H1 (cell line): ENCODE measurements at regions not wholly inside any gene's neighbourhood (a gene's known extent, or its start where the extent isn't known, plus 50 kb on each side); places are given as distances from the start of the nearest gene placed in this dataset.
"Not testable (repeated sequence)": the region's sequence is repeated elsewhere in the genome, so short reads cannot be mapped to it uniquely, and the experiment has no call there.

Experiments used
- CTCF ChIA-PET: fragments of 300-600 bp; sonication (Branson Sonifier 250); formaldehyde crosslinking; loops from one replicate; lab custom pipeline; 2021; ENCODE audit not compliant: partially characterized antibody; lab: Charles Lee
- POLR2A ChIA-PET: fragments of 300-600 bp; sonication (Branson Sonifier 250); formaldehyde crosslinking; loops from one replicate; lab custom pipeline; 2021; ENCODE audit warnings: inconsistent platforms; ENCODE audit not compliant: partially characterized antibody; lab: Charles Lee
- DNase-seq, 2 experiments: peaks; one replicate each; pipeline versions ENCODE4 v3.0.0 to v3.0.0-alpha.2; 2010 to 2022; ENCODE audit warnings: low spot score in 2 of 2, low read depth in 1 of 2, mixed read lengths in 1 of 2
- FAIRE-seq: peaks from 2 replicates; lab custom pipeline; 2011; peaks lifted over from hg19 to GRCh38; lab: Jason Lieb, UNC
- H2AFZ ChIP-seq: 2 replicates; pipeline ENCODE4 v1.8.1; 2012; ENCODE audit warnings: low read length, inconsistent platforms
- H2AK5ac ChIP-seq: 2 replicates; pipeline ENCODE4 v1.6.1; 2013; ENCODE audit warnings: low read depth, low read length
- H2BK120ac ChIP-seq: replicated peaks from 2 replicates; pipeline ENCODE3; 2013; ENCODE audit warnings: low read depth, low read length, inconsistent platforms
- H2BK12ac ChIP-seq: 2 replicates; pipeline ENCODE4 v1.6.1; 2013; ENCODE audit warnings: low read depth, low read length
- H2BK15ac ChIP-seq: 2 replicates; pipeline ENCODE4 v1.6.1; 2013; ENCODE audit warnings: low read length
- H2BK20ac ChIP-seq: 2 replicates; pipeline ENCODE4 v1.6.1; 2013; ENCODE audit warnings: low read length
- H2BK5ac ChIP-seq: 2 replicates; pipeline ENCODE4 v1.6.1; 2013; ENCODE audit warnings: low read depth, low read length
- H3K14ac ChIP-seq: 2 replicates; pipeline ENCODE4 v1.6.1; 2013; ENCODE audit warnings: inconsistent platforms; ENCODE audit not compliant: insufficient read length
- H3K18ac ChIP-seq: 2 replicates; pipeline ENCODE4 v1.6.1; 2013; ENCODE audit warnings: low read length; ENCODE audit errors: extremely low read depth
- H3K23ac ChIP-seq: 2 replicates; pipeline ENCODE4 v1.6.1; 2013; ENCODE audit warnings: inconsistent platforms; ENCODE audit not compliant: insufficient read length
- H3K23me2 ChIP-seq: 2 replicates; pipeline ENCODE4 v1.6.1; 2013; ENCODE audit warnings: low read depth, low read length
- H3K27ac ChIP-seq: 2 replicates; pipeline ENCODE4 v1.6.1; 2011; ENCODE audit warnings: low read depth, low read length, inconsistent platforms
- H3K27me3 ChIP-seq, 4 experiments: replicated peaks in 1 of 4; 1 replicate in 1 of 4; 2 replicates in 3 of 4; pipeline versions ENCODE4 v1.6.1 to v1.8.1; 2011 to 2013; ENCODE audit warnings: low read length in 3 of 4, mild to moderate bottlenecking in 3 of 4, inconsistent platforms in 2 of 4, mixed read lengths in 2 of 4, moderate library complexity in 1 of 4; ENCODE audit not compliant: control insufficient read depth in 3 of 4, insufficient read depth in 3 of 4; ENCODE audit errors: extremely low read depth in 1 of 4
- H3K36me3 ChIP-seq, 4 experiments: 2 replicates each; pipeline versions ENCODE4 v1.6.1 to v1.8.1; 2011 to 2013; ENCODE audit warnings: mild to moderate bottlenecking in 4 of 4, low read length in 3 of 4, moderate library complexity in 2 of 4, control low read depth in 1 of 4, inconsistent platforms in 1 of 4; ENCODE audit not compliant: insufficient read depth in 4 of 4, control insufficient read depth in 2 of 4
- H3K4ac ChIP-seq: replicated peaks from 2 replicates; pipeline ENCODE3; 2013; ENCODE audit warnings: low read length, low read depth, mixed read lengths, inconsistent platforms; ENCODE audit not compliant: insufficient read length
- H3K4me1 ChIP-seq, 4 experiments: replicated peaks in 1 of 4; 1 replicate in 1 of 4; 2 replicates in 3 of 4; pipeline versions ENCODE4 v1.6.1 to v1.8.1; 2011 to 2013; ENCODE audit warnings: low read length in 3 of 4, inconsistent platforms in 2 of 4, mixed read lengths in 1 of 4; ENCODE audit not compliant: insufficient read depth in 4 of 4, control insufficient read depth in 3 of 4
- H3K4me2 ChIP-seq, 2 experiments: 2 replicates each; pipeline versions ENCODE4 v1.6.1 to v1.8.1; 2011 to 2013; ENCODE audit warnings: low read depth in 2 of 2, low read length in 2 of 2, control low read depth in 1 of 2, inconsistent platforms in 1 of 2, mild to moderate bottlenecking in 1 of 2; ENCODE audit not compliant: insufficient read depth in 1 of 2
- H3K4me3 ChIP-seq, 4 experiments: fragments of 200-600, 300-600 bp in 1 of 4; sonication (generic), shearing (Covaris generic), sonication (Bioruptor Twin) in 1 of 4; 2 replicates each; pipeline versions ENCODE4 v1.5.1 to v1.8.1; 2011 to 2016; ENCODE audit warnings: low read length in 4 of 4, low read depth in 3 of 4, control low read depth in 2 of 4, inconsistent platforms in 2 of 4, mild to moderate bottlenecking in 2 of 4, mixed read lengths in 1 of 4, moderate library complexity in 1 of 4; ENCODE audit not compliant: insufficient read depth in 2 of 4; ENCODE audit errors: extremely low read depth in 1 of 4
- H3K56ac ChIP-seq: replicated peaks from 2 replicates; pipeline ENCODE3; 2013; ENCODE audit warnings: low read depth, mild to moderate bottlenecking, mixed read lengths, low read length, inconsistent platforms; ENCODE audit not compliant: insufficient read length
- H3K79me1 ChIP-seq: 2 replicates; pipeline ENCODE4 v1.6.1; 2013; ENCODE audit warnings: low read depth, low read length, control low read depth
- H3K79me2 ChIP-seq, 2 experiments: 2 replicates each; pipeline versions ENCODE4 v1.6.1 to v1.8.1; 2012 to 2013; ENCODE audit warnings: low read length in 2 of 2, mild to moderate bottlenecking in 2 of 2, inconsistent platforms in 1 of 2; ENCODE audit not compliant: insufficient read depth in 2 of 2, control insufficient read depth in 1 of 2
- H3K9ac ChIP-seq, 4 experiments: replicated peaks in 1 of 4; 1 replicate in 1 of 4; 2 replicates in 3 of 4; pipeline versions ENCODE4 v1.6.1 to v1.8.1; 2011 to 2013; ENCODE audit warnings: low read depth in 3 of 4, low read length in 3 of 4, control low read depth in 2 of 4, mild to moderate bottlenecking in 2 of 4, moderate library complexity in 2 of 4, inconsistent platforms in 1 of 4; ENCODE audit errors: extremely low read depth in 1 of 4
- H3K9me3 ChIP-seq, 2 experiments: 2 replicates each; pipeline versions ENCODE4 v1.6.1 to v1.8.1; 2012 to 2013; ENCODE audit warnings: mild to moderate bottlenecking in 2 of 2, moderate library complexity in 2 of 2, control low read depth in 1 of 2, inconsistent platforms in 1 of 2, low read depth in 1 of 2, low read length in 1 of 2, mixed read lengths in 1 of 2; ENCODE audit not compliant: insufficient read depth in 2 of 2
- H4K20me1 ChIP-seq, 2 experiments: replicated peaks in 1 of 2; 2 replicates each; pipeline versions ENCODE3 to v1.8.1; 2011 to 2013; ENCODE audit warnings: inconsistent platforms in 2 of 2, low read length in 2 of 2, mild to moderate bottlenecking in 1 of 2; ENCODE audit not compliant: insufficient read depth in 2 of 2, control insufficient read depth in 1 of 2
- H4K5ac ChIP-seq: 2 replicates; pipeline ENCODE4 v1.6.1; 2013; ENCODE audit warnings: low read length, low read depth, mixed read lengths, inconsistent platforms; ENCODE audit not compliant: insufficient read length
- H4K8ac ChIP-seq: 2 replicates; pipeline ENCODE4 v1.8.0; 2013; ENCODE audit warnings: mild to moderate bottlenecking, moderate library complexity, low read length, inconsistent platforms; ENCODE audit not compliant: insufficient read depth; ENCODE audit errors: extremely low read depth
- H4K91ac ChIP-seq: replicated peaks from 2 replicates; pipeline ENCODE3; 2013; ENCODE audit warnings: low read length, mixed read lengths, inconsistent platforms; ENCODE audit not compliant: insufficient read length
- WGBS, 2 experiments: shearing (Covaris generic) in 1 of 2; methylation state at CpG; one replicate each; pipeline versions ENCODE4 v1.1.6 to v1.1.7; 2013 to 2015; ENCODE audit warnings: low lambda C conversion rate in 2 of 2, mixed read lengths in 2 of 2, inconsistent platforms in 1 of 2, low coverage in 1 of 2, missing lambda C conversion rate in 1 of 2; ENCODE audit not compliant: insufficient replicate concordance in 2 of 2, insufficient coverage in 1 of 2, insufficient read length in 1 of 2; ENCODE audit errors: extremely low coverage in 1 of 2, missing lambda C conversion rate in 1 of 2; 5-methylcytosine and 5-hydroxymethylcytosine counted together

DNA sequence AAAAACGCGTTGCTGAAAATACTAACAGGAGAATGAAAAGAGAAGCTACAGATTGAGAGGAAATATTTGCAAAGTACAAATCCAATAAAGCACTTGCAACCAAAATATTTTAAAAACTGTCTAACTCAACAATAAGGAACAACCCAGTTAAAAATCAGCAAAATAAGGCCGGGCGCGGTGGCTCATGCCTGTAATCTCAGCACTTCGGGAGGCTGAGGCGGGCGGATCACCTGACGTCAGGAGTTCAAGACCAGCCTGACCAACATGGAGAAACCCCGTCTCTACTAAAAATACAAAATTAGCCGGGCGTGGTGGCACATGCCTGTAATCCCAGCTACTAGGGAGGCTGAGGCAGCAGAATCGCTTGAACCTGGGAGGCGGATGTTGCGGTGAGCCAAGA, 798.6 kb downstream of the PLCL1 start:
- H3K9ac ChIP-seq, H3K4me3 ChIP-seq, H2BK20ac ChIP-seq, H3K14ac ChIP-seq, H3K27me3 ChIP-seq, H2AFZ ChIP-seq, H2BK12ac ChIP-seq, H3K4me2 ChIP-seq, H4K91ac ChIP-seq, H4K5ac ChIP-seq, H3K56ac ChIP-seq, H2BK120ac ChIP-seq, H4K20me1 ChIP-seq, H3K23me2 ChIP-seq, H3K27ac ChIP-seq, H2BK5ac ChIP-seq, H4K8ac ChIP-seq, H2AK5ac ChIP-seq, H3K4me1 ChIP-seq, H3K79me1 ChIP-seq, H3K9me3 ChIP-seq, H3K4ac ChIP-seq, H3K23ac ChIP-seq, DNase-seq, H3K18ac ChIP-seq, H3K36me3 ChIP-seq, FAIRE-seq, H2BK15ac ChIP-seq, H3K79me2 ChIP-seq, POLR2A ChIA-PET, CTCF ChIA-PET: not testable (repeated sequence)
- WGBS, 2 experiments, result 94% methylated on average over 14 of the region's 15 CpGs; no CpG with 5 or more reads in 1 of the 2 experiments
